H9 (cell line): ENCODE measurements at regions not wholly inside any gene's neighbourhood (a gene's known extent, or its start where the extent isn't known, plus 50 kb on each side); places are given as distances from the start of the nearest gene placed in this dataset.

Source experiments
- DNase-seq: peaks from one replicate; pipeline ENCODE4 v3.0.0-alpha.2; 2017
- H2AFZ ChIP-seq: one replicate; pipeline ENCODE4 v1.6.1; 2013; ENCODE audit warnings: mild to moderate bottlenecking, low read length, control low read depth, moderate library complexity
- H2AK5ac ChIP-seq: 2 replicates; pipeline ENCODE4 v1.6.1; 2013; ENCODE audit warnings: low read length, control low read depth, mixed read lengths; ENCODE audit not compliant: insufficient read length
- H2BK120ac ChIP-seq: one replicate; pipeline ENCODE4 v1.6.1; 2013; ENCODE audit warnings: low read depth, mild to moderate bottlenecking, low read length, control low read depth, inconsistent platforms; ENCODE audit not compliant: poor library complexity, severe bottlenecking
- H2BK12ac ChIP-seq: 2 replicates; pipeline ENCODE4 v1.6.1; 2013; ENCODE audit warnings: low read length, control low read depth, mixed read lengths, low read depth; ENCODE audit not compliant: insufficient read length
- H2BK15ac ChIP-seq: 2 replicates; pipeline ENCODE4 v1.6.1; 2013; ENCODE audit warnings: low read depth, low read length, control low read depth
- H2BK20ac ChIP-seq: one replicate; pipeline ENCODE4 v1.6.1; 2013; ENCODE audit warnings: low read depth, mild to moderate bottlenecking, low read length, control low read depth, inconsistent platforms; ENCODE audit not compliant: poor library complexity, severe bottlenecking
- H2BK5ac ChIP-seq: 2 replicates; pipeline ENCODE4 v1.6.1; 2013; ENCODE audit warnings: low read length, control low read depth, mixed read lengths; ENCODE audit not compliant: insufficient read length
- H3K14ac ChIP-seq: 2 replicates; pipeline ENCODE4 v1.6.1; 2013; ENCODE audit warnings: low read length, control low read depth; ENCODE audit not compliant: insufficient read depth
- H3K18ac ChIP-seq: 2 replicates; pipeline ENCODE4 v1.6.1; 2013; ENCODE audit warnings: low read depth, mild to moderate bottlenecking, mixed read lengths, low read length, control low read depth; ENCODE audit not compliant: insufficient read length
- H3K23ac ChIP-seq: 2 replicates; pipeline ENCODE4 v1.6.1; 2013; ENCODE audit warnings: low read length, control low read depth, mixed read lengths, low read depth; ENCODE audit not compliant: insufficient read length
- H3K23me2 ChIP-seq: 2 replicates; pipeline ENCODE4 v1.6.1; 2013; ENCODE audit warnings: low read depth, mild to moderate bottlenecking, mixed read lengths, low read length, control low read depth; ENCODE audit not compliant: insufficient read length, poor library complexity, severe bottlenecking
- H3K27ac ChIP-seq: 2 replicates; pipeline ENCODE4 v1.5.1; 2013; ENCODE audit warnings: low read length, control low read depth, mixed read lengths, low read depth; ENCODE audit not compliant: insufficient read length
- H3K27me3 ChIP-seq: 2 replicates; pipeline ENCODE4 v1.6.1; 2013; ENCODE audit warnings: low read length, control low read depth, inconsistent platforms; ENCODE audit not compliant: insufficient read depth
- H3K4ac ChIP-seq: 2 replicates; pipeline ENCODE4 v1.6.1; 2013; ENCODE audit warnings: low read depth, mild to moderate bottlenecking, control low read depth, inconsistent platforms, low read length, moderate library complexity
- H3K4me1 ChIP-seq: 2 replicates; pipeline ENCODE4 v1.6.1; 2013; ENCODE audit warnings: low read length, control low read depth, inconsistent platforms; ENCODE audit not compliant: insufficient read depth
- H3K4me2 ChIP-seq: 2 replicates; pipeline ENCODE4 v1.6.1; 2013; ENCODE audit warnings: low read length, control low read depth, mixed read lengths; ENCODE audit not compliant: insufficient read length, insufficient read depth
- H3K56ac ChIP-seq: 2 replicates; pipeline ENCODE4 v1.6.1; 2013; ENCODE audit warnings: low read depth, mild to moderate bottlenecking, mixed read lengths, low read length, control low read depth; ENCODE audit not compliant: insufficient read length
- H3K79me1 ChIP-seq: 2 replicates; pipeline ENCODE4 v1.6.1; 2013; ENCODE audit warnings: low read depth, mild to moderate bottlenecking, moderate library complexity, low read length, control low read depth, inconsistent platforms; ENCODE audit not compliant: insufficient read depth, poor library complexity, severe bottlenecking
- H3K79me2 ChIP-seq: 2 replicates; pipeline ENCODE4 v1.6.1; 2013; ENCODE audit warnings: low read length, control low read depth, inconsistent platforms; ENCODE audit not compliant: insufficient read depth
- H3K9ac ChIP-seq: 2 replicates; pipeline ENCODE4 v1.6.1; 2013; ENCODE audit warnings: low read length, control low read depth, mixed read lengths; ENCODE audit not compliant: insufficient read length; ENCODE audit errors: extremely low read depth
- H3K9me3 ChIP-seq: one replicate; pipeline ENCODE4 v1.6.1; 2013; ENCODE audit warnings: low read depth, low read length, inconsistent platforms; ENCODE audit not compliant: control insufficient read depth
- H3T11ph ChIP-seq: one replicate; pipeline ENCODE4 v1.6.1; 2013; ENCODE audit warnings: mild to moderate bottlenecking, low read length, control low read depth, inconsistent platforms
- H4K20me1 ChIP-seq: one replicate; pipeline ENCODE4 v1.6.1; 2013; ENCODE audit not compliant: control insufficient read depth, insufficient read length, insufficient read depth
- H4K5ac ChIP-seq: 2 replicates; pipeline ENCODE4 v1.6.1; 2013; ENCODE audit warnings: low read depth, mild to moderate bottlenecking, mixed read lengths, low read length, control low read depth; ENCODE audit not compliant: insufficient read length
- H4K8ac ChIP-seq: replicated peaks from 2 replicates; pipeline ENCODE4 v1.6.1; 2013; ENCODE audit warnings: low read length, control low read depth, mixed read lengths, low read depth; ENCODE audit not compliant: insufficient read length
- H4K91ac ChIP-seq: 2 replicates; pipeline ENCODE4 v1.6.1; 2013; ENCODE audit warnings: low read depth, mild to moderate bottlenecking, moderate library complexity, mixed read lengths, low read length, control low read depth; ENCODE audit not compliant: insufficient read length
- H3K27ac Mint-ChIP-seq, 3 experiments: 2 replicates in 2 of 3; 3 replicates in 1 of 3; pipeline ENCODE4 v1.8.0; 2020 to 2021; ENCODE audit warnings: mixed read lengths in 3 of 3, mild to moderate bottlenecking in 1 of 3, moderate library complexity in 1 of 3
- H3K27me3 Mint-ChIP-seq: 2 replicates; pipeline ENCODE4 v1.8.0; 2021; ENCODE audit warnings: low read depth, mild to moderate bottlenecking, moderate library complexity, mixed read lengths
- H3K36me3 Mint-ChIP-seq, 3 experiments: 2 replicates in 2 of 3; 3 replicates in 1 of 3; pipeline ENCODE4 v1.8.0; 2020 to 2021; ENCODE audit warnings: low read depth in 3 of 3, mixed read lengths in 3 of 3; ENCODE audit not compliant: insufficient read depth in 1 of 3
- H3K4me1 Mint-ChIP-seq, 2 experiments: 2 replicates each; pipeline ENCODE4 v1.8.0; 2020; ENCODE audit warnings: mixed read lengths in 2 of 2
- H3K4me3 Mint-ChIP-seq, 2 experiments: 2 replicates in 1 of 2; 3 replicates in 1 of 2; pipeline ENCODE4 v1.8.0; 2020 to 2021; ENCODE audit warnings: mild to moderate bottlenecking in 2 of 2, mixed read lengths in 2 of 2, moderate library complexity in 1 of 2
- H3K9me3 Mint-ChIP-seq, 2 experiments: 2 replicates in 1 of 2; 3 replicates in 1 of 2; pipeline ENCODE4 v1.8.0; 2020; ENCODE audit warnings: mild to moderate bottlenecking in 2 of 2, mixed read lengths in 2 of 2, moderate library complexity in 1 of 2
- WGBS: extraction: QIAGEN DNeasy Blood & Tissue Kit; methylation state at CpG from one replicate; pipeline ENCODE4 v1.1.7; 2013; ENCODE audit warnings: missing lambda C conversion rate, low lambda C conversion rate, mixed read lengths; ENCODE audit not compliant: insufficient read length; ENCODE audit errors: extremely low coverage; 5-methylcytosine and 5-hydroxymethylcytosine counted together
- TF ChIP-seq, protein P1 (sequence below): fragments of 200-600 bp; sonication (generic); conservative IDR thresholded peaks from 3 replicates; pipeline ENCODE4 v1.8.0; 2021; ENCODE audit warnings: antibody characterized with exemption, mild to moderate bottlenecking

GRCh38 chr1:81452693-81453366, 347.9 kb upstream of the ADGRL2 start:
- Histone ChIP-seq H2BK15ac (no peak overlapping the region), H3K4ac (no peak overlapping the region), H4K91ac (no peak overlapping the region), H4K8ac (no peak overlapping the region), H4K20me1 (no peaks in the 10 kb centered on the region), H4K5ac (no peak overlapping the region), H3K18ac (no peak overlapping the region), H3K27me3 (no peaks in the 10 kb centered on the region), H3K27ac (no peak overlapping the region), H2BK20ac (no peak overlapping the region), H3K4me1 (peaks cover 2% of the 10 kb centered on the region; the same call in 1 of the 2 replicates), H3K79me1 (no peaks in the 10 kb centered on the region), H2BK5ac (no peak overlapping the region), H3K56ac (no peak overlapping the region), H3K9ac (no peak overlapping the region), H3K79me2 (no peaks in the 10 kb centered on the region), H2BK120ac (no peak overlapping the region), H2BK12ac (no peak overlapping the region), H3K9me3 (no peaks in the 10 kb centered on the region), H3K14ac (no peak overlapping the region), H2AK5ac (no peak overlapping the region), H2AFZ (no peak overlapping the region), H3K23ac (no peak overlapping the region), H3T11ph (no peak overlapping the region), H3K23me2 (no peaks in the 10 kb centered on the region), H3K4me2 (no peak overlapping the region)
- no peak for DNase-seq
- peak overlapping the region; percentile 30 to 76 (median 58); a peak in 6 of 7 replicates for H3K27ac Mint-ChIP-seq
- no peak overlapping the region for H3K4me3 Mint-ChIP-seq
- peaks cover 38 to 41% of the 10 kb centered on the region in 2 experiments for H3K4me1 Mint-ChIP-seq
- no peaks in the 10 kb centered on the region for H3K27me3 Mint-ChIP-seq
- H3K9me3 Mint-ChIP-seq = no peaks in the 10 kb centered on the region; a peak in 1 of 5 replicates
- peaks cover 0 to 2% (median 0%) of the 10 kb centered on the region in 3 experiments; a peak in 1 of 7 replicates for H3K36me3 Mint-ChIP-seq
- no CpG with 5 or more reads among the region's 7 CpGs for WGBS
- TF ChIP-seq, protein P1, sequence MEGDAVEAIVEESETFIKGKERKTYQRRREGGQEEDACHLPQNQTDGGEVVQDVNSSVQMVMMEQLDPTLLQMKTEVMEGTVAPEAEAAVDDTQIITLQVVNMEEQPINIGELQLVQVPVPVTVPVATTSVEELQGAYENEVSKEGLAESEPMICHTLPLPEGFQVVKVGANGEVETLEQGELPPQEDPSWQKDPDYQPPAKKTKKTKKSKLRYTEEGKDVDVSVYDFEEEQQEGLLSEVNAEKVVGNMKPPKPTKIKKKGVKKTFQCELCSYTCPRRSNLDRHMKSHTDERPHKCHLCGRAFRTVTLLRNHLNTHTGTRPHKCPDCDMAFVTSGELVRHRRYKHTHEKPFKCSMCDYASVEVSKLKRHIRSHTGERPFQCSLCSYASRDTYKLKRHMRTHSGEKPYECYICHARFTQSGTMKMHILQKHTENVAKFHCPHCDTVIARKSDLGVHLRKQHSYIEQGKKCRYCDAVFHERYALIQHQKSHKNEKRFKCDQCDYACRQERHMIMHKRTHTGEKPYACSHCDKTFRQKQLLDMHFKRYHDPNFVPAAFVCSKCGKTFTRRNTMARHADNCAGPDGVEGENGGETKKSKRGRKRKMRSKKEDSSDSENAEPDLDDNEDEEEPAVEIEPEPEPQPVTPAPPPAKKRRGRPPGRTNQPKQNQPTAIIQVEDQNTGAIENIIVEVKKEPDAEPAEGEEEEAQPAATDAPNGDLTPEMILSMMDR = no peak
